Ascending aorta (tissue), 2 donors: ENCODE measurements at regions not wholly inside any gene's neighbourhood (a gene's known extent, or its start where the extent isn't known, plus 50 kb on each side); places are given as distances from the start of the nearest gene placed in this dataset.

ENCODE experiments used
- DNase-seq, 2 donors: peaks; one replicate each; pipeline ENCODE4 v3.0.0-alpha.2; 2019; ENCODE audit warnings: low spot score in 2 of 2
- H3K27ac ChIP-seq, 2 donors: fragments of 200-600 bp; sonication (generic); one replicate each; pipeline ENCODE4 v1.5.1; 2016 to 2017; ENCODE audit warnings: mild to moderate bottlenecking in 1 of 2
- H3K27me3 ChIP-seq: fragments of 200-600 bp; sonication (generic); one replicate; pipeline ENCODE4 v1.5.1; 2017
- H3K36me3 ChIP-seq, 2 donors: fragments of 200-600 bp; sonication (generic); one replicate each; pipeline ENCODE4 v1.5.1; 2016
- H3K4me1 ChIP-seq, 2 donors: fragments of 200-600 bp; sonication (generic); one replicate each; pipeline ENCODE4 v1.5.1; 2016 to 2017; ENCODE audit warnings: mild to moderate bottlenecking in 1 of 2
- H3K4me3 ChIP-seq, 2 donors: fragments of 200-600 bp; sonication (generic); one replicate each; pipeline ENCODE4 v1.5.1; 2016 to 2017; ENCODE audit warnings: mild to moderate bottlenecking in 1 of 2
- H3K9me3 ChIP-seq, 2 donors: fragments of 200-600 bp; sonication (generic); one replicate each; pipeline ENCODE4 v1.5.1; 2016
- CTCF ChIP-seq, 3 experiments: fragments of 200-600 bp in 2 of 3; fragments of 450-650 bp in 1 of 3; sonication (generic) in 2 of 3; IDR thresholded peaks; one replicate each; pipeline ENCODE4 v1.5.1; 2016 to 2019; ENCODE audit warnings: antibody characterized with exemption in 3 of 3, mild to moderate bottlenecking in 1 of 3, moderate library complexity in 1 of 3
- intact Hi-C: fragments of 100-400 bp; cut with DNase I; formaldehyde crosslinking; loops from one replicate; pipeline ENCODE4 v1.15.1; 2023

GRCh38 chr14:87686746-87687145 lies 306.2 kb downstream of the GALC start:
- TF ChIP-seq CTCF (IDR thresholded peaks at IDR 0.05) = no peak
- intact Hi-C loops = no loop called here
- no peak overlapping the region for H3K27ac ChIP-seq

DNA sequence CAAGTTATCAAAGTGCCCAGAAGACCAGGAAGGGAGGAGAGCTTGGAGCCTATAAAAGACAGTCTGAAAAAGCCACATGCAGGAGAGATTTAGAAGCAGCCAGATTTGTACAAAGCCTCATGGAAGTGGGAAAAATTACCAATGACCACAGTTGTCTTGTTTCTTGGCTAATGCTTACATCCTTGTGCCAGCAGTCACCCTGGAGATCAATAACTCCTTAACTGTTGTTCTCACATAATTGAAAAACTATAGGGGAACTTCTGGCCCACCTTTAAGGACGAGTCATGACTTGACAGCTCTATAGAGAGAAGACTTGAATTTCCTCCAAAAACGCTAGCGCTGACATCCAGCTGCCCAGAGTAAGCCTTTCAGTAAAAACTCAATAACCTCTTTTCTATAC lies 313.1 kb downstream of the GALC start:
- intact Hi-C loops = no loop called here
- DNase-seq = no peak

More at GRCh38 chr14:87686746-87687145, 306.2 kb downstream of the GALC start:
- H3K4me1 ChIP-seq = no peaks in the 10 kb centered on the region
- DNase-seq = no peak
- no peaks in the 10 kb centered on the region for H3K27me3 ChIP-seq
- no peak overlapping the region for H3K4me3 ChIP-seq
- no peaks in the 10 kb centered on the region for H3K9me3 ChIP-seq
- no peaks in the 10 kb centered on the region for H3K36me3 ChIP-seq

DNA sequence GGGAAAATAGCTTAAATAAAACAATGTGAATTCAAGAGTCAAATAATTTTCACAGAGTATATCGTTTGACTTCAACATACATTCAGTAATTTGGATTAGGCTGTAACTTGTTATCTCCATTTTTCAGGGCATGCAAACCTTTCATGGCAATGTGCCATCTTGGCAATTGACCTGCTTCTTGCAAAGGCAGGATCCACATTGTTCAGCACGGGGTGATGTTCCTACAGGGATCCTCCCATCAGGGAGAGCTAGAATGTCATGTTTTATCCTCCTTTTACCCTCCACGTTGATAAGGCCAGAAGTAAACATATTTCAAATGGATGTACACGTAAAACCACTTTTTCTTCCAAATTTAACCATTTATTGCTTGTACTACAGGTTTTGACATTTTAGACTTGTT lies 314.4 kb downstream of the GALC start:
- DNase-seq = no peak
- no peaks in the 10 kb centered on the region for H3K27me3 ChIP-seq
- intact Hi-C loops = no loop called here
- no peak for TF ChIP-seq CTCF (IDR thresholded peaks at IDR 0.05)
- no peak overlapping the region for H3K4me3 ChIP-seq
- H3K9me3 ChIP-seq = no peaks in the 10 kb centered on the region
- no peaks in the 10 kb centered on the region for H3K36me3 ChIP-seq
- no peak overlapping the region for H3K27ac ChIP-seq
- H3K4me1 ChIP-seq = no peaks in the 10 kb centered on the region

More for the DNA sequence above, 313.1 kb downstream of the GALC start:
- H3K27me3 ChIP-seq = no peaks in the 10 kb centered on the region
- H3K27ac ChIP-seq = no peak overlapping the region
- no peaks in the 10 kb centered on the region for H3K4me1 ChIP-seq
- H3K36me3 ChIP-seq = no peaks in the 10 kb centered on the region
- no peak for TF ChIP-seq CTCF (IDR thresholded peaks at IDR 0.05)
- H3K9me3 ChIP-seq = no peaks in the 10 kb centered on the region
- H3K4me3 ChIP-seq = no peak overlapping the region

- intact Hi-C loops = no loop called here
- DNase-seq = no peak
- no peaks in the 10 kb centered on the region for H3K36me3 ChIP-seq
- H3K27me3 ChIP-seq = no peaks in the 10 kb centered on the region
- no peaks in the 10 kb centered on the region for H3K4me1 ChIP-seq
- TF ChIP-seq CTCF (IDR thresholded peaks at IDR 0.05) = no peak
- no peak overlapping the region for H3K4me3 ChIP-seq
- no peak overlapping the region for H3K27ac ChIP-seq
- H3K9me3 ChIP-seq = no peaks in the 10 kb centered on the region
Measured at GRCh38 chr14:87676814-87677437, 316.1 kb downstream of the GALC start.

GRCh38 chr14:87667659-87668058 lies 325.3 kb downstream of the GALC start:
- no peak for DNase-seq
- intact Hi-C loops = no loop called here
- H3K27ac ChIP-seq = no peak overlapping the region
- H3K4me3 ChIP-seq = no peak overlapping the region
- H3K36me3 ChIP-seq = no peaks in the 10 kb centered on the region
- H3K4me1 ChIP-seq = no peaks in the 10 kb centered on the region
- no peaks in the 10 kb centered on the region for H3K27me3 ChIP-seq
- no peak for TF ChIP-seq CTCF (IDR thresholded peaks at IDR 0.05)
- no peaks in the 10 kb centered on the region for H3K9me3 ChIP-seq

GRCh38 chr14:87656315-87656714 lies 336.7 kb downstream of the GALC start:
- Histone ChIP-seq H3K9me3 (no peaks in the 10 kb centered on the region), H3K4me3 (no peak overlapping the region), H3K36me3 (no peaks in the 10 kb centered on the region), H3K27ac (no peak overlapping the region), H3K27me3 (no peaks in the 10 kb centered on the region), H3K4me1 (no peaks in the 10 kb centered on the region)
- no peak for TF ChIP-seq CTCF (IDR thresholded peaks at IDR 0.05)
- intact Hi-C loops = no loop called here
- no peak for DNase-seq
